NB4 (cell line): ENCODE measurements at regions not wholly inside any gene's neighbourhood (a gene's known extent, or its start where the extent isn't known, plus 50 kb on each side); places are given as distances from the start of the nearest gene placed in this dataset.

Source experiments
- MAX ChIP-seq: IDR thresholded peaks from 2 replicates; pipeline ENCODE4 v1.6.1; 2011; ENCODE audit warnings: low read depth, low read length
- MYC ChIP-seq: IDR thresholded peaks from 2 replicates; pipeline ENCODE4 v1.6.1; 2011; ENCODE audit warnings: low read depth, low read length
- POLR2A ChIP-seq: IDR thresholded peaks from 2 replicates; pipeline ENCODE4 v1.6.1; 2011; ENCODE audit warnings: mild to moderate bottlenecking; ENCODE audit not compliant: insufficient read length; ENCODE audit errors: extremely low read depth
- TF ChIP-seq, protein P1 (sequence below): IDR thresholded peaks from one replicate; pipeline ENCODE4 v1.5.1; 2012; ENCODE audit warnings: low read depth, low read length

- TF ChIP-seq, protein P1, sequence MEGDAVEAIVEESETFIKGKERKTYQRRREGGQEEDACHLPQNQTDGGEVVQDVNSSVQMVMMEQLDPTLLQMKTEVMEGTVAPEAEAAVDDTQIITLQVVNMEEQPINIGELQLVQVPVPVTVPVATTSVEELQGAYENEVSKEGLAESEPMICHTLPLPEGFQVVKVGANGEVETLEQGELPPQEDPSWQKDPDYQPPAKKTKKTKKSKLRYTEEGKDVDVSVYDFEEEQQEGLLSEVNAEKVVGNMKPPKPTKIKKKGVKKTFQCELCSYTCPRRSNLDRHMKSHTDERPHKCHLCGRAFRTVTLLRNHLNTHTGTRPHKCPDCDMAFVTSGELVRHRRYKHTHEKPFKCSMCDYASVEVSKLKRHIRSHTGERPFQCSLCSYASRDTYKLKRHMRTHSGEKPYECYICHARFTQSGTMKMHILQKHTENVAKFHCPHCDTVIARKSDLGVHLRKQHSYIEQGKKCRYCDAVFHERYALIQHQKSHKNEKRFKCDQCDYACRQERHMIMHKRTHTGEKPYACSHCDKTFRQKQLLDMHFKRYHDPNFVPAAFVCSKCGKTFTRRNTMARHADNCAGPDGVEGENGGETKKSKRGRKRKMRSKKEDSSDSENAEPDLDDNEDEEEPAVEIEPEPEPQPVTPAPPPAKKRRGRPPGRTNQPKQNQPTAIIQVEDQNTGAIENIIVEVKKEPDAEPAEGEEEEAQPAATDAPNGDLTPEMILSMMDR, result no peak
- TF ChIP-seq MAX, result no peak
- no peak for TF ChIP-seq POLR2A
- no peak for TF ChIP-seq MYC
These were observed 836.0 kb downstream of the FAM181B start for GRCh38 chr11:81897639-81898038.
